ENCODE measurements at regions not wholly inside any gene's neighbourhood (a gene's known extent, or its start where the extent isn't known, plus 50 kb on each side); places are given as distances from the start of the nearest gene placed in this dataset.

- intact Hi-C loops (cut with DNase I, micrococcal nuclease) = no loop called here
- ATAC-seq (no peak), DNase-seq (no peak)
Observed at GRCh38 chr22:27004434-27004833, 347.0 kb downstream of the MIAT start.

- no peak for ATAC-seq
- intact Hi-C loops (cut with DNase I, micrococcal nuclease) = no loop called here
- no peak for DNase-seq
Observed at GRCh38 chr22:27008454-27008853, 351.1 kb downstream of the MIAT start.

- no peak for ATAC-seq
Observed at GRCh38 chr22:27011133-27011532, 353.7 kb downstream of the MIAT start.

GRCh38 chr22:27011717-27012116 lies 354.3 kb downstream of the MIAT start:
- ATAC-seq = no peak
- intact Hi-C loops (cut with DNase I, micrococcal nuclease) = no loop called here
- DNase-seq = no peak

More at GRCh38 chr22:27011133-27011532, 353.7 kb downstream of the MIAT start:
- intact Hi-C loops (cut with DNase I, micrococcal nuclease) = no loop called here
- no peak for DNase-seq

GRCh38 chr22:27019827-27020226 lies 362.4 kb downstream of the MIAT start:
- intact Hi-C loops (cut with DNase I, micrococcal nuclease) = no loop called here
- no peak for DNase-seq
- ATAC-seq = no peak

- no peak for DNase-seq
- intact Hi-C loops (cut with DNase I, micrococcal nuclease) = no loop called here
- ATAC-seq = no peak
Observed at GRCh38 chr22:27022274-27022895, 365.0 kb downstream of the MIAT start.

- no peak for ATAC-seq
- DNase-seq = no peak
- intact Hi-C loops (cut with DNase I, micrococcal nuclease) = no loop called here
Observed at GRCh38 chr22:27022896-27023361, 365.5 kb downstream of the MIAT start.

GRCh38 chr22:27023591-27023990 lies 366.2 kb downstream of the MIAT start:
- no peak for DNase-seq
- ATAC-seq = no peak
- intact Hi-C loops (cut with DNase I, micrococcal nuclease) = no loop called here

- intact Hi-C loops (cut with DNase I, micrococcal nuclease) = no loop called here
- ATAC-seq (no peak), DNase-seq (no peak)
Observed at GRCh38 chr22:27024982-27025381, 367.6 kb downstream of the MIAT start.

GRCh38 chr22:27028093-27028492 lies 370.7 kb downstream of the MIAT start:
- ATAC-seq (no peak), DNase-seq (no peak)
- intact Hi-C loops (cut with DNase I, micrococcal nuclease) = no loop called here

- intact Hi-C loops (cut with DNase I, micrococcal nuclease) = no loop called here
- ATAC-seq = no peak
- DNase-seq = no peak
Observed at GRCh38 chr22:27029584-27030130, 372.3 kb downstream of the MIAT start.

GRCh38 chr22:27032091-27032761 lies 374.8 kb downstream of the MIAT start:
- no peak for ATAC-seq
- DNase-seq = no peak
- intact Hi-C loops (cut with DNase I, micrococcal nuclease) = no loop called here

GRCh38 chr22:27041745-27042310 lies 384.4 kb downstream of the MIAT start:
- DNase-seq = no peak
- intact Hi-C loops (cut with DNase I, micrococcal nuclease) = no loop called here
- ATAC-seq = no peak

- intact Hi-C loops (cut with DNase I, micrococcal nuclease) = no loop called here
- no peak for DNase-seq
- no peak for ATAC-seq
Observed at GRCh38 chr22:27043262-27043661, 385.9 kb downstream of the MIAT start.

GRCh38 chr22:27045103-27045947 lies 387.9 kb downstream of the MIAT start:
- DNase-seq = no peak
- no peak for ATAC-seq
- intact Hi-C loops (cut with DNase I, micrococcal nuclease) = no loop called here

GRCh38 chr22:27046086-27046485 lies 388.7 kb downstream of the MIAT start:
- DNase-seq = no peak
- ATAC-seq = no peak
- intact Hi-C loops (cut with DNase I, micrococcal nuclease) = no loop called here

- ATAC-seq (no peak), DNase-seq (no peak)
- intact Hi-C loops (cut with DNase I, micrococcal nuclease) = no loop called here
Observed at GRCh38 chr22:27046603-27047002, 389.2 kb downstream of the MIAT start.

- intact Hi-C loops (cut with DNase I, micrococcal nuclease) = no loop called here
- ATAC-seq (no peak), DNase-seq (no peak)
Observed at GRCh38 chr22:27050771-27051170, 393.4 kb downstream of the MIAT start.

GRCh38 chr22:27051407-27051806 lies 394.0 kb downstream of the MIAT start:
- DNase-seq (no peak), ATAC-seq (no peak)
- intact Hi-C loops (cut with DNase I, micrococcal nuclease) = no loop called here

Data from left colon (tissue), 2 donors.